Nephron (organoid): ENCODE measurements at regions not wholly inside any gene's neighbourhood (a gene's known extent, or its start where the extent isn't known, plus 50 kb on each side); places are given as distances from the start of the nearest gene placed in this dataset.

ENCODE experiments used
- H3K27ac Mint-ChIP-seq, 3 experiments: 2 replicates each; pipeline ENCODE4 v1.8.0; 2020; ENCODE audit warnings: mixed read lengths in 3 of 3, mild to moderate bottlenecking in 2 of 3, moderate library complexity in 1 of 3
- H3K27me3 Mint-ChIP-seq: 2 replicates; pipeline ENCODE4 v1.8.0; 2021; ENCODE audit warnings: low read depth, mild to moderate bottlenecking, moderate library complexity, mixed read lengths
- H3K36me3 Mint-ChIP-seq: 2 replicates; pipeline ENCODE4 v1.8.0; 2020; ENCODE audit warnings: low read depth, mixed read lengths
- H3K4me1 Mint-ChIP-seq: 2 replicates; pipeline ENCODE4 v1.8.0; 2020; ENCODE audit warnings: mixed read lengths
- H3K4me3 Mint-ChIP-seq, 3 experiments: 2 replicates each; pipeline ENCODE4 v1.8.0; 2020; ENCODE audit warnings: mild to moderate bottlenecking in 3 of 3, mixed read lengths in 3 of 3, moderate library complexity in 2 of 3
- H3K9me3 Mint-ChIP-seq: 2 replicates; pipeline ENCODE4 v1.8.0; 2020; ENCODE audit warnings: mixed read lengths
- TF ChIP-seq, protein P1 (sequence below), 3 experiments: fragments of 200-600 bp; sonication (generic); IDR thresholded peaks; one replicate each; pipeline ENCODE4 v1.5.0; 2021; ENCODE audit warnings: antibody characterized with exemption in 3 of 3; ENCODE audit not compliant: unreplicated experiment in 3 of 3

DNA sequence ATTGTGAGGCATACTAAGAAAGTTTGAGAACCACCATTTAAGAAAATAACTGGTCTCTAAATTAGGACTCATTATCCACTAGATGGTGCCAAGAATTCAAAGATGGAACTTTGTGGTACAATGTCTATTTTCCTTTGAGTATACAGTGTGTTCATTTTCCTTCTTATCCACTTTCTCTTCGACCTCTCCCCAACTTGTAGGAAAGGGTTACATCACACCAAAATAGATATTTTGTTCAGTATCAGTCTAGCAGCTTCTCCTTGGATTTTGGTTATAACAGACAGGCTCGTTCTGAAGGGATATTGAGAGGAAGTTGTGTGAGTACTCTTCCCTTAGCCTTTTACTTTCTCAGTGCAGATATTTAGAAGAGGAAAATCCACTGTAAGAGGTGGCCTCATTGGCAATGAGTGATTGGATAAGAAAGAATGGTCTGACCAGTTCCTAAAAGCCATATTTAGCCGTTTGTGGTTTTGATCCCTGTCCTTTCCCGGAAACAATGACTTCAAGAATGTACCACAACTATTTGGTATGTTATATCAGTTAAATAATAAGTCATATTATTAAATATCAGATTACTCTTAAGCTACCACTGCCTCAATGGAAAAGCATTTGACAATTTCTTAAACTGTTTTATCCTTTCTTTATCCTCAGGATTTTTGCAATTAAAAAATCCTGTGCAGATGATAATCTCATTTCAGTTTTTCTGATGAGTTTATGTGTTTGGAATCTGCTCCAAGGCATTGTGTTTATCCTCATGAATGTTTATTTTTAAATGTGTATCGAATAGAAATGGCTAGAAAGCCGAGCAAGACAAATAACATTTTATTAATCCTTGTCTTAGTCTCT is 69.0 kb upstream of the GRAMD2B start:
- TF ChIP-seq, protein P1, sequence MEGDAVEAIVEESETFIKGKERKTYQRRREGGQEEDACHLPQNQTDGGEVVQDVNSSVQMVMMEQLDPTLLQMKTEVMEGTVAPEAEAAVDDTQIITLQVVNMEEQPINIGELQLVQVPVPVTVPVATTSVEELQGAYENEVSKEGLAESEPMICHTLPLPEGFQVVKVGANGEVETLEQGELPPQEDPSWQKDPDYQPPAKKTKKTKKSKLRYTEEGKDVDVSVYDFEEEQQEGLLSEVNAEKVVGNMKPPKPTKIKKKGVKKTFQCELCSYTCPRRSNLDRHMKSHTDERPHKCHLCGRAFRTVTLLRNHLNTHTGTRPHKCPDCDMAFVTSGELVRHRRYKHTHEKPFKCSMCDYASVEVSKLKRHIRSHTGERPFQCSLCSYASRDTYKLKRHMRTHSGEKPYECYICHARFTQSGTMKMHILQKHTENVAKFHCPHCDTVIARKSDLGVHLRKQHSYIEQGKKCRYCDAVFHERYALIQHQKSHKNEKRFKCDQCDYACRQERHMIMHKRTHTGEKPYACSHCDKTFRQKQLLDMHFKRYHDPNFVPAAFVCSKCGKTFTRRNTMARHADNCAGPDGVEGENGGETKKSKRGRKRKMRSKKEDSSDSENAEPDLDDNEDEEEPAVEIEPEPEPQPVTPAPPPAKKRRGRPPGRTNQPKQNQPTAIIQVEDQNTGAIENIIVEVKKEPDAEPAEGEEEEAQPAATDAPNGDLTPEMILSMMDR (IDR thresholded peaks at IDR 0.05; ENCODE audit: unreplicated experiment in 3 of 3) = peak; percentile 54 to 72 (median 68)
- peaks cover 5% of the 10 kb centered on the region for H3K27me3 Mint-ChIP-seq
- peak overlapping the region in 1 of 3 experiments; percentile 35 for H3K4me3 Mint-ChIP-seq
- H3K27ac Mint-ChIP-seq = peak overlapping the region; percentile 8 to 67 (median 56)
- H3K9me3 Mint-ChIP-seq = no peaks in the 10 kb centered on the region
- peaks cover 38% of the 10 kb centered on the region for H3K4me1 Mint-ChIP-seq
- no peaks in the 10 kb centered on the region for H3K36me3 Mint-ChIP-seq

DNA sequence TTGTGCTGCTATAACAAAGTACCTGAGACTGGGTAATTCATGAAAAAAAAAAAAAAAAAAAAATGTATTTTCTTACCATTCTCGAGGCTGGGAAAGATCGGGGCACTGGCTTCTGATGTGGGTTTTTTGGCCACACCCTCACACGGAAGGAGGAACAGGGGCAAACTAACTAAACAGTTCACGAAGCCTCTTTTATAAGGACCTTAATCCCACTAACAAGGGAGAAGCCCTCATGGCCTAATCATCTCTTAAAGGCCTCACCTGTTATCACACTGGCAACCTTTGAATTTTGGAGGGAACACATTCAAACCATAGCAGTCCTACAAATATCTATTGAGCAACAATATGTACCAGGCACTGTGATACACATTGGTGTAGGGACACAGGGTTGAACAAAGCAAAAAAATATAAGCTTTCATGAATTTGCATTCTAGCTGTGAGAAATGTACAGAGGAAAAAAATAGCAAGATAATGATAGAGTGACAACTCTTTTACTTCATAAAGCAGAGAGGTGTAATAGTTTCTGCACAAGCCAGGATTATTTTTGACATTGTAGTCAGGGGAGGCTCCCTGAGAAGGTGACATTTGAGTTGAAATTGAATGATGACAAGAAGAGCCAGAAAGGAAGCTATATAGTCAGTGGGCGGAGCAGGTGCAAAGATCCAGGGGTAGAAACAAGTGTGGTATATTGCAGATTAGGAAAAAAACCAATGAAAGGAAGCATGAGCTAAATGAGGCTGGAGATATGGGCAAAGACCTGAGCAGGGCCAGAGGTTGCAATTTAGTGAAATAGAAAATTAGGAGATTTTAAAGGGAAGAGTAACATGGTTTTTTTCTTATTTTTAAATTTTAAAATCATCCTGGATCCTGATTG is 68.1 kb upstream of the GRAMD2B start:
- Mint-ChIP-seq H3K27ac (no peak overlapping the region), H3K4me1 (peaks cover 33% of the 10 kb centered on the region), H3K27me3 (peaks cover 7% of the 10 kb centered on the region), H3K4me3 (no peak overlapping the region), H3K9me3 (no peaks in the 10 kb centered on the region), H3K36me3 (no peaks in the 10 kb centered on the region)
- TF ChIP-seq, protein P1 (IDR thresholded peaks at IDR 0.05; ENCODE audit: unreplicated experiment in 3 of 3) = no peak

DNA sequence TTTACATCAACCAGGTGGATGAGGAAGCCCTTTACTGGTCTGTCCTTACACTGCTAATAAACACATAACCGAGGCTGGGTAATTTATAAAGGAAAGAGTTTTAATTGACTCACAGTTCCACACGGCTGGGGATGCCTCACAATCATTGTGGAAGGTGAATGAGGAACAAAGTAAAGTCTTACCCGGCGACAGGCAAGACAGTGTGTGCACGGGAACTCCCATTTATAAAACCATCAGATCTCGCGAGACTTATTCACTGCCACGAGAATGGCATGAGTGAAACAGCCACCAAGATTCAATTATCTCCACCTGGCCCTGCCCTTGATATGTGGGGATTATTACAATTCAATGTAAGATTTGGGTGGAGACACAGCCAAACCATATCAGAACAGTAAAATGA is 67.3 kb upstream of the GRAMD2B start:
- TF ChIP-seq, protein P1 (IDR thresholded peaks at IDR 0.05; ENCODE audit: unreplicated experiment in 3 of 3) = no peak
- Mint-ChIP-seq H3K4me3 (no peak overlapping the region), H3K27ac (no peak overlapping the region), H3K9me3 (no peaks in the 10 kb centered on the region), H3K4me1 (peaks cover 32% of the 10 kb centered on the region), H3K27me3 (peaks cover 8% of the 10 kb centered on the region), H3K36me3 (no peaks in the 10 kb centered on the region)

DNA sequence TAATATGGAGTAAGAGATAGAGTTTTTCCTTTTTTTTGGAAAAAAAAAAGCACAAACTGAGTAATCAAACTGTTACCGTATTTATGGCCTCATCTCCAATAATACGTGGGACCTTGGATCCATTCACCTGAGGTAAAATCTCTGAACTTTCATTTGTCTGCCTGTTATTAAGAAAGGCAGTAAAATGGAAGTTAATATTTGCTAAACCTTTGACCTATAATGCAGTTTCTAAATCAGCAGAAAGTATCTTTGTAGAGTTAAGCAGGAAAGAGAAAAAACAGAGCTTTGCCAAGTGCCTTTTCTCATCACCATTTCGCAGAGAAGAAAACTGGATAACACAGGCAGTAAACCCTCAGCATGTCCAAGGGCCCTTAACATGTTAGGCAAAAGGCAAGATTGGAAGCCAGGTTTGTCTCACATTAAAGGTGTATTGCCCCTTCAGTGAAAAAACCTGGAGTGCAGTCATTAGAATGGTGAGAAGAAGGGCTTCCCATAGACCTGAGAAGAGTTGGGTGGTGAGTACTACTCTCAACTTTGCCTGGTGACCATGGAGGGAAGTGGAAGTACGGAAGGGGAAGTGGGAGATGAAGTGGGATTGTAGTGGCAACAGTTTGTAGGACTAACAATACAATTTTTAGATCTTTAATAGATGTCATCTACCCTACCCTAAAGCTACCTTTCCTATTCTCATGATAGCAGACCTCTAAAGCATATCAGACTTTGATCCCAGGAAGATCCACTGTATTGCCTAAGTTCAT is 65.4 kb upstream of the GRAMD2B start:
- Mint-ChIP-seq H3K27ac (no peak overlapping the region), H3K27me3 (peaks cover 8% of the 10 kb centered on the region), H3K36me3 (no peaks in the 10 kb centered on the region), H3K4me1 (peaks cover 26% of the 10 kb centered on the region), H3K9me3 (no peaks in the 10 kb centered on the region), H3K4me3 (no peak overlapping the region)
- TF ChIP-seq, protein P1 (IDR thresholded peaks at IDR 0.05; ENCODE audit: unreplicated experiment in 3 of 3) = no peak

DNA sequence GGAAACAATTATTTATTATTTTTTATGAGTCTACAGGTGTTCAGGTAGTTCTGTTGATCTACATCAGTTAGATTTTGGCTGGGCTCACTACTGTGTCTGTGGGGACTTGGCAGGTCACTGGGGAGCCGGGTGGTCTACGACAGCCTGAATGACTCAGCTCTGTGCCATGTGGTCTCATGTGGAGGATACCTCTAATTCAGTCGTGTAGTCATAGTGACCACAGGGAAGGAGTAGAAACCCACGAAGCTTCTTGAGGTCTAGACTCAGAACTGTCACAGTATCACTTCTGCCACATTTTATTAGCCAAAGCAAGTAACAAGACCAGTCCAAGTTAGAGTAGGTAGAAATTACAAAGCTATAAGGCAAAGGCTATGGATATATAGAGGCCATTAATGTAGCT is 64.7 kb upstream of the GRAMD2B start:
- no peaks in the 10 kb centered on the region for H3K36me3 Mint-ChIP-seq
- H3K4me3 Mint-ChIP-seq = no peak overlapping the region
- H3K27ac Mint-ChIP-seq = no peak overlapping the region
- H3K27me3 Mint-ChIP-seq = peaks cover 8% of the 10 kb centered on the region
- peaks cover 18% of the 10 kb centered on the region for H3K4me1 Mint-ChIP-seq
- H3K9me3 Mint-ChIP-seq = no peaks in the 10 kb centered on the region
- TF ChIP-seq, protein P1 (IDR thresholded peaks at IDR 0.05; ENCODE audit: unreplicated experiment in 3 of 3) = no peak
